Thymus (tissue), 11 donors: ENCODE measurements at regions not wholly inside any gene's neighbourhood (a gene's known extent, or its start where the extent isn't known, plus 50 kb on each side); places are given as distances from the start of the nearest gene placed in this dataset.
"Not testable (repeated sequence)": the region's sequence is repeated elsewhere in the genome, so short reads cannot be mapped to it uniquely, and the experiment has no call there.

Experiments used
- DNase-seq, 9 donors: peaks; one replicate each; pipeline ENCODE4 v3.0.0-alpha.2; 2013; ENCODE audit warnings: low spot score in 9 of 9, low read depth in 6 of 9, missing footprints in 1 of 9
- H3K27ac ChIP-seq, 2 donors: one replicate each; pipeline ENCODE4 v1.5.1; 2013; ENCODE audit warnings: control low read depth in 1 of 2, low read depth in 1 of 2, low read length in 1 of 2, mild to moderate bottlenecking in 1 of 2, moderate library complexity in 1 of 2
- H3K27me3 ChIP-seq, 2 donors: one replicate each; pipeline ENCODE4 v1.5.1; 2013; ENCODE audit warnings: low read length in 1 of 2; ENCODE audit not compliant: control insufficient read depth in 2 of 2, insufficient read depth in 1 of 2
- H3K36me3 ChIP-seq, 2 donors: one replicate each; pipeline ENCODE4 v1.5.1; 2013; ENCODE audit warnings: low read length in 1 of 2, mild to moderate bottlenecking in 1 of 2, moderate library complexity in 1 of 2; ENCODE audit not compliant: control insufficient read depth in 2 of 2, insufficient read depth in 2 of 2
- H3K4me1 ChIP-seq, 2 donors: one replicate each; pipeline ENCODE4 v1.5.1; 2013; ENCODE audit warnings: low read length in 2 of 2; ENCODE audit not compliant: control insufficient read depth in 2 of 2, insufficient read depth in 2 of 2
- H3K4me3 ChIP-seq, 2 donors: one replicate each; pipeline ENCODE4 v1.5.1; 2013; ENCODE audit warnings: low read length in 2 of 2, control low read depth in 1 of 2, mild to moderate bottlenecking in 1 of 2
- H3K9me3 ChIP-seq, 2 donors: one replicate each; pipeline ENCODE4 v1.5.1; 2013; ENCODE audit warnings: low read length in 1 of 2, mild to moderate bottlenecking in 1 of 2; ENCODE audit not compliant: control insufficient read depth in 2 of 2, insufficient read depth in 1 of 2
- WGBS: extraction: QIAGEN DNeasy Blood & Tissue Kit; methylation state at CpG from one replicate; pipeline ENCODE4 v1.1.7; 2013; 5-methylcytosine and 5-hydroxymethylcytosine counted together
- donor health status: healthy.

GRCh38 chr10:71117589-71117988 is 94.8 kb upstream of the UNC5B start:
- H3K4me3 ChIP-seq, DNase-seq, H3K36me3 ChIP-seq, H3K4me1 ChIP-seq, H3K27me3 ChIP-seq, H3K27ac ChIP-seq: not testable (repeated sequence)
- peaks cover 1 to 17% of the 10 kb centered on the region in 2 donors for H3K9me3 ChIP-seq
- 80% methylated on average over 4 of the region's 4 CpGs for WGBS

- no peak for DNase-seq
- Histone ChIP-seq H3K9me3 (peaks cover 0 to 2% of the 10 kb centered on the region in 2 donors), H3K36me3 (no peaks in the 10 kb centered on the region), H3K27me3 (no peaks in the 10 kb centered on the region), H3K4me1 (no peaks in the 10 kb centered on the region), H3K27ac (no peak overlapping the region), H3K4me3 (no peak overlapping the region)
Observed at GRCh38 chr10:71123023-71123422, 89.3 kb upstream of the UNC5B start.

- DNase-seq, result peak in 2 of 9 donors; percentile 6 to 23
- 94% methylated on average over 13 of the region's 13 CpGs for WGBS
Observed at GRCh38 chr10:71124921-71125748, 87.2 kb upstream of the UNC5B start.

GRCh38 chr10:71125749-71126107 is 86.6 kb upstream of the UNC5B start:
- H3K27me3 ChIP-seq, result no peaks in the 10 kb centered on the region
- peaks cover 0 to 7% of the 10 kb centered on the region in 2 donors for H3K4me1 ChIP-seq
- H3K36me3 ChIP-seq, result no peaks in the 10 kb centered on the region
- no peak overlapping the region for H3K4me3 ChIP-seq
- 85% methylated on average over 4 of the region's 4 CpGs for WGBS
- no peak overlapping the region for H3K27ac ChIP-seq
- no peak for DNase-seq
- H3K9me3 ChIP-seq, result no peaks in the 10 kb centered on the region

More at GRCh38 chr10:71124921-71125748, 87.2 kb upstream of the UNC5B start:
- no peaks in the 10 kb centered on the region for H3K36me3 ChIP-seq
- no peak overlapping the region for H3K27ac ChIP-seq
- no peaks in the 10 kb centered on the region for H3K9me3 ChIP-seq
- H3K4me1 ChIP-seq, result peaks cover 0 to 7% of the 10 kb centered on the region in 2 donors
- no peaks in the 10 kb centered on the region for H3K27me3 ChIP-seq
- H3K4me3 ChIP-seq, result no peak overlapping the region

GRCh38 chr10:71126432-71126831 is 85.9 kb upstream of the UNC5B start:
- H3K4me1 ChIP-seq, result peaks cover 0 to 7% of the 10 kb centered on the region in 2 donors
- no peak for DNase-seq
- no peaks in the 10 kb centered on the region for H3K27me3 ChIP-seq
- WGBS, result 69% methylated on average over 7 of the region's 7 CpGs
- H3K27ac ChIP-seq, result no peak overlapping the region
- H3K9me3 ChIP-seq, result no peaks in the 10 kb centered on the region
- no peaks in the 10 kb centered on the region for H3K36me3 ChIP-seq
- no peak overlapping the region for H3K4me3 ChIP-seq

- 99% methylated on average over 5 of the region's 5 CpGs for WGBS
- Histone ChIP-seq H3K4me1 (peaks cover 0 to 7% of the 10 kb centered on the region in 2 donors), H3K9me3 (no peaks in the 10 kb centered on the region), H3K27me3 (no peaks in the 10 kb centered on the region), H3K4me3 (no peak overlapping the region), H3K36me3 (no peaks in the 10 kb centered on the region), H3K27ac (no peak overlapping the region)
- no peak for DNase-seq
Observed at GRCh38 chr10:71127104-71127503, 85.3 kb upstream of the UNC5B start.

- H3K9me3 ChIP-seq, result no peaks in the 10 kb centered on the region
- H3K27ac ChIP-seq, result no peak overlapping the region
- no peak for DNase-seq
- no peak overlapping the region for H3K4me3 ChIP-seq
- no peaks in the 10 kb centered on the region for H3K36me3 ChIP-seq
- no peaks in the 10 kb centered on the region for H3K27me3 ChIP-seq
- WGBS, result 88% methylated on average over 3 of the region's 3 CpGs
- peaks cover 0 to 7% of the 10 kb centered on the region in 2 donors for H3K4me1 ChIP-seq
Observed at GRCh38 chr10:71127773-71128172, 84.6 kb upstream of the UNC5B start.

GRCh38 chr10:71128311-71128980 is 83.9 kb upstream of the UNC5B start:
- H3K27ac ChIP-seq, result no peak overlapping the region
- H3K4me1 ChIP-seq, result peaks cover 0 to 7% of the 10 kb centered on the region in 2 donors
- no peaks in the 10 kb centered on the region for H3K27me3 ChIP-seq
- DNase-seq, result no peak
- H3K4me3 ChIP-seq, result no peak overlapping the region
- 23% methylated on average over 7 of the region's 7 CpGs for WGBS
- H3K9me3 ChIP-seq, result no peaks in the 10 kb centered on the region
- H3K36me3 ChIP-seq, result no peaks in the 10 kb centered on the region

GRCh38 chr10:71131096-71131495 is 81.3 kb upstream of the UNC5B start:
- Histone ChIP-seq H3K4me3 (no peak overlapping the region), H3K36me3 (no peaks in the 10 kb centered on the region), H3K27ac (no peak overlapping the region), H3K4me1 (peaks cover 0 to 7% of the 10 kb centered on the region in 2 donors), H3K9me3 (no peaks in the 10 kb centered on the region), H3K27me3 (no peaks in the 10 kb centered on the region)
- 82% methylated on average over 10 of the region's 10 CpGs for WGBS
- DNase-seq, result no peak
